Testis (tissue), 2 donors: ENCODE measurements at regions not wholly inside any gene's neighbourhood (a gene's known extent, or its start where the extent isn't known, plus 50 kb on each side); places are given as distances from the start of the nearest gene placed in this dataset.
"Not testable (repeated sequence)": the region's sequence is repeated elsewhere in the genome, so short reads cannot be mapped to it uniquely, and the experiment has no call there.

Experiments
- CTCF ChIP-seq, 3 experiments: fragments of 450-650 bp in 2 of 3; fragments of 200-600 bp in 1 of 3; sonication (generic) in 1 of 3; IDR thresholded peaks; one replicate each; pipeline ENCODE4 v1.5.1; 2016 to 2019; ENCODE audit warnings: antibody characterized with exemption in 3 of 3, mild to moderate bottlenecking in 2 of 3, moderate library complexity in 1 of 3
- POLR2A ChIP-seq: fragments of 450-650 bp; IDR thresholded peaks from one replicate; pipeline ENCODE4 v1.6.1; 2017; ENCODE audit warnings: antibody characterized with exemption, mild to moderate bottlenecking, moderate library complexity

DNA sequence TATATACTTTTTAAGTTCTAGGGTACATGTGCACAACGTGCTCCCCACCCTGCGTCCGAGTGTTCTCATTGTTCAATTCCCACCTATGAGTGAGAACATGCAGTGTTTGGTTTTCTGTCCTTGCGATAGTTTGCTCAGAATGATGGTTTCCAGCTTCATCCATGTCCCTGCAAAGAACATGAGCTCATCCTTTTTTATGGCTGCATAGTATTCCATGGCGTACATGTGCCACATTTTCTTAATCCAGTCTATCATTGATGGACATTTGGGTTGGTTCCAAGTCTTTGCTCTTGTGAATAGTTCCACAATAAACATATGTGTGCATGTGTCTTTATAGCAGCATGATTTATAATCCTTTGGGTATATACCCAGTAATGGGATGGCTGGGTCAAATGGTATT lies 148.1 kb upstream of the CHST15 start:
- TF ChIP-seq CTCF (IDR thresholded peaks at IDR 0.05); POLR2A: not testable (repeated sequence)
